ENCODE measurements at regions not wholly inside any gene's neighbourhood (a gene's known extent, or its start where the extent isn't known, plus 50 kb on each side); places are given as distances from the start of the nearest gene placed in this dataset.

GRCh38 chr5:63250939-63251338 is 672.3 kb downstream of the LRRC70 start:
- no peak for DNase-seq (ENCODE audit: low spot score)
- Histone ChIP-seq H3K79me2 (ENCODE audit: insufficient read depth, low read depth, low read length) (no peaks in the 10 kb centered on the region), H3K27ac (ENCODE audit: low read depth, low read length, poor library complexity, severe bottlenecking) (no peak overlapping the region), H4K20me1 (ENCODE audit: insufficient read depth, low read length) (no peaks in the 10 kb centered on the region), H2AFZ (ENCODE audit: low read length) (no peak overlapping the region), H3K4me3 (ENCODE audit: low read depth, low read length, poor library complexity, severe bottlenecking) (no peak overlapping the region), H3K9me3 (ENCODE audit: low read length) (no peaks in the 10 kb centered on the region), H3K4me2 (ENCODE audit: low read length) (no peak overlapping the region), H3K4me1 (ENCODE audit: insufficient read depth, low read length, poor library complexity, severe bottlenecking) (no peaks in the 10 kb centered on the region), H3K36me3 (ENCODE audit: insufficient read depth, low read length) (no peaks in the 10 kb centered on the region), H3K9me2 (ENCODE audit: insufficient read depth, low read length) (no peaks in the 10 kb centered on the region)
- intact Hi-C loops (cut with micrococcal nuclease; ENCODE audit: unreplicated experiment), result no loop called here
- BruUV-seq (replicated peaks), result no TSS peak
- TF ChIP-seq EZH2phosphoT487 (IDR thresholded peaks at IDR 0.05; ENCODE audit: borderline replicate concordance, low read depth, low read length) (no peak), CTCF (conservative IDR thresholded peaks at IDR 0.05; ENCODE audit: low read length) (no peak)
- POLR2A ChIA-PET, result no interaction called here
- CTCF ChIA-PET (ENCODE audit: unreplicated experiment), result no interaction called here

- intact Hi-C loops (cut with micrococcal nuclease; ENCODE audit: unreplicated experiment), result no loop called here
- Histone ChIP-seq H3K36me3 (ENCODE audit: insufficient read depth, low read length) (no peaks in the 10 kb centered on the region), H3K9me2 (ENCODE audit: insufficient read depth, low read length) (no peaks in the 10 kb centered on the region), H3K4me3 (ENCODE audit: low read depth, low read length, poor library complexity, severe bottlenecking) (no peak overlapping the region), H4K20me1 (ENCODE audit: insufficient read depth, low read length) (no peaks in the 10 kb centered on the region), H3K4me2 (ENCODE audit: low read length) (no peak overlapping the region), H3K27ac (ENCODE audit: low read depth, low read length, poor library complexity, severe bottlenecking) (no peak overlapping the region), H3K79me2 (ENCODE audit: insufficient read depth, low read depth, low read length) (no peaks in the 10 kb centered on the region), H3K4me1 (ENCODE audit: insufficient read depth, low read length, poor library complexity, severe bottlenecking) (no peaks in the 10 kb centered on the region), H2AFZ (ENCODE audit: low read length) (no peak overlapping the region), H3K9me3 (ENCODE audit: low read length) (no peaks in the 10 kb centered on the region)
- DNase-seq (ENCODE audit: low spot score), result no peak
- ChIA-PET POLR2A (no interaction called here), CTCF (ENCODE audit: unreplicated experiment) (no interaction called here)
- TF ChIP-seq EZH2phosphoT487 (IDR thresholded peaks at IDR 0.05; ENCODE audit: borderline replicate concordance, low read depth, low read length) (no peak), CTCF (conservative IDR thresholded peaks at IDR 0.05; ENCODE audit: low read length) (no peak)
- BruUV-seq (replicated peaks), result no TSS peak
These were observed 671.3 kb downstream of the LRRC70 start for GRCh38 chr5:63249960-63250359.

GRCh38 chr5:63247651-63248050 is 669.0 kb downstream of the LRRC70 start:
- Histone ChIP-seq H3K79me2 (ENCODE audit: insufficient read depth, low read depth, low read length) (no peaks in the 10 kb centered on the region), H3K9me2 (ENCODE audit: insufficient read depth, low read length) (no peaks in the 10 kb centered on the region), H4K20me1 (ENCODE audit: insufficient read depth, low read length) (no peaks in the 10 kb centered on the region), H3K27ac (ENCODE audit: low read depth, low read length, poor library complexity, severe bottlenecking) (no peak overlapping the region), H3K4me3 (ENCODE audit: low read depth, low read length, poor library complexity, severe bottlenecking) (no peak overlapping the region), H3K9me3 (ENCODE audit: low read length) (no peaks in the 10 kb centered on the region), H3K36me3 (ENCODE audit: insufficient read depth, low read length) (no peaks in the 10 kb centered on the region), H2AFZ (ENCODE audit: low read length) (no peak overlapping the region), H3K4me1 (ENCODE audit: insufficient read depth, low read length, poor library complexity, severe bottlenecking) (no peaks in the 10 kb centered on the region), H3K4me2 (ENCODE audit: low read length) (no peak overlapping the region)
- no peak for DNase-seq (ENCODE audit: low spot score)
- POLR2A ChIA-PET, result no interaction called here
- no TSS peak for BruUV-seq (replicated peaks)
- CTCF ChIA-PET (ENCODE audit: unreplicated experiment), result no interaction called here
- intact Hi-C loops (cut with micrococcal nuclease; ENCODE audit: unreplicated experiment), result no loop called here
- TF ChIP-seq CTCF (conservative IDR thresholded peaks at IDR 0.05; ENCODE audit: low read length) (no peak), EZH2phosphoT487 (IDR thresholded peaks at IDR 0.05; ENCODE audit: borderline replicate concordance, low read depth, low read length) (no peak)
